ENCODE measurements at regions not wholly inside any gene's neighbourhood (a gene's known extent, or its start where the extent isn't known, plus 50 kb on each side); places are given as distances from the start of the nearest gene placed in this dataset.
"Not testable (repeated sequence)": the region's sequence is repeated elsewhere in the genome, so short reads cannot be mapped to it uniquely, and the experiment has no call there.

GRCh38 chr7:130796425-130796824, 62.4 kb upstream of the KLF14 start:
- TF ChIP-seq GLIS1 (tag by site-specific recombination; IDR thresholded peaks at IDR 0.05); ZNF274 (IDR thresholded peaks at IDR 0.05; ENCODE audit: low read length); ZNF274 (tag by site-specific recombination; IDR thresholded peaks at IDR 0.05; ENCODE audit: borderline replicate concordance); ZNF558 (tag by site-specific recombination; IDR thresholded peaks at IDR 0.05); ZBTB6 (tag by site-specific recombination; IDR thresholded peaks at IDR 0.05); CTCF (tag by site-specific recombination; IDR thresholded peaks at IDR 0.05); ZBTB17 (tag by site-specific recombination; IDR thresholded peaks at IDR 0.05); ZNF404 (tag by site-specific recombination; IDR thresholded peaks at IDR 0.05); TRIM28 (IDR thresholded peaks at IDR 0.05; ENCODE audit: borderline replicate concordance, low read length): not testable (repeated sequence)

Measured in HEK293 (cell line).